ENCODE measurements at regions not wholly inside any gene's neighbourhood (a gene's known extent, or its start where the extent isn't known, plus 50 kb on each side); places are given as distances from the start of the nearest gene placed in this dataset.
"Not testable (repeated sequence)": the region's sequence is repeated elsewhere in the genome, so short reads cannot be mapped to it uniquely, and the experiment has no call there.

DNA sequence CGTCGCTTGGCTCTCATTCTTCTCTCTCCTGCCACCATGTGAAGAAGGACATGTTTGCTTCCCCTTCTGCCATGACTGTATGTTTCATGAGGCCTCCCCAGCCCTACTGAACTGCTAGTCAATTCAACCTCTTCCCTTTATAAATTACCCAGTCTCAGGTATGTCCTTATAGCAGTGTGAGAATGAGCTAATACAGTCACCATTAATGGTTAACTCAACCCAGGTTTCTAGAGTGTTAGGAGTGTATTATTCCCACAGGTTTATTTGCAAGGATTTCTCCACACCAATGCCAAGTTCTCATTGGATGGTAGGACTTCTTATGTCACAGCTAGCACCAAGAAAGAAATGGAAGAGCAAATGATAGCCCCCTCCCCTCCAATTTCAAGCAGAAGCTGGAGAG, 71.9 kb downstream of the DYNAP start:
- TF ChIP-seq EP300 (IDR thresholded peaks at IDR 0.05) (no peak), CTCF (IDR thresholded peaks at IDR 0.05) (no peak), POLR2A (IDR thresholded peaks at IDR 0.05) (no peak)
- Histone ChIP-seq H3K9me3 (peaks cover 0 to 2% (median 0%) of the 10 kb centered on the region in 4 donors), H3K27ac (no peak overlapping the region), H3K27me3 (no peaks in the 10 kb centered on the region), H3K4me1 (no peaks in the 10 kb centered on the region), H3K36me3 (no peaks in the 10 kb centered on the region), H3K4me3 (no peak overlapping the region)
- no peak for DNase-seq (ENCODE audit: low spot score in 2 of 2)
- WGBS, 2 donors = 92 to 96% methylated on average over 2 of the region's 2 CpGs

DNA sequence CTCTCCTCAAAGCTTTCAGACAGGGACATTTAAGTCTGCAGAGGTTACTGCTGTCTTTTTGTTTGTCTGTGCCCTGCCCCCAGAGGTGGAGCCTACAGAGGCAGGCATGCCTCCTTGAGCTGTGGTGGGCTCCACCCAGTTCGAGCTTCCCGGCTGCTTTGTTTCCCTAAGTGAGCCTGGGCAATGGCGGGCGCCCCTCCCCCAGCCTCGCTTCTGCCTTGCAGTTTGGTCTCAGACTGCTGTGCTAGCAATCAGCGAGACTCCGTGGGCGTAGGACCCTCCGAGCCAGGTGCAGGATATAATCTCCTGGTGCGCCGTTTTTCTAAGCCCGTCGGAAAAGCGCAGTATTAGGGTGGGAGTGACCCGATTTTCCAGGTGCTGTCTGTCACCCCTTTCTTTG, 78.7 kb downstream of the DYNAP start:
- not testable (repeated sequence) for H3K27me3 ChIP-seq; H3K4me1 ChIP-seq; DNase-seq (ENCODE audit: low spot score in 2 of 2); H3K9me3 ChIP-seq; H3K27ac ChIP-seq; H3K4me3 ChIP-seq; H3K36me3 ChIP-seq
- 92 to 96% methylated on average over 15 of the region's 15 CpGs for WGBS, 2 donors

DNA sequence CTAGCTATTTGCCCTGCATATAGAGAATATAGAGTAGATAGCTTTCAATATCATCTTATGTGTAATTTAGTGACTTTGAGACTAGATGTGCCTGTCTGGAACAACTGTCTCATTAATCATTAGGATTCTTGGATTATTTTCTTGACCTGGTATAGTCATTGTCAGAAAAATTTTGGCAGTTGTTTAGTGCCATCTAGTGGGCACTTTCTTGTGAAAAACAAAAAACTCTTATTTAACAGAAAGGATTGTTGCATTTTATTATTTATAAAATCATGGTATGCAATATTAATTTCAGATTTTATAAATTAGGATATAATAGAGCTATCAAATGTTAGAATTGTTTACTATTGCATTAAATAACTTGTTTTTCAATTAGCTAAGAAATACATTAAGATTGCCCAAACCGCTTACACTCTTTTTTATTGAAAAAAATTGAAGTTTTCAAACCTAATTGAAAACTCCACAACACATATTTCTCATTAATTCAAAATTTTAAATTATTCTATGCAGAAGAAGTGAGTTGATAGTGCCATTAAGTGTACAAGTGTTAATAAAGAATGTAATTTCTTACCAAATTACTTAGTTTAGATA, 80.3 kb downstream of the DYNAP start:
- 96 to 98% methylated on average over 1 of the region's 1 CpG for WGBS, 2 donors

DNA sequence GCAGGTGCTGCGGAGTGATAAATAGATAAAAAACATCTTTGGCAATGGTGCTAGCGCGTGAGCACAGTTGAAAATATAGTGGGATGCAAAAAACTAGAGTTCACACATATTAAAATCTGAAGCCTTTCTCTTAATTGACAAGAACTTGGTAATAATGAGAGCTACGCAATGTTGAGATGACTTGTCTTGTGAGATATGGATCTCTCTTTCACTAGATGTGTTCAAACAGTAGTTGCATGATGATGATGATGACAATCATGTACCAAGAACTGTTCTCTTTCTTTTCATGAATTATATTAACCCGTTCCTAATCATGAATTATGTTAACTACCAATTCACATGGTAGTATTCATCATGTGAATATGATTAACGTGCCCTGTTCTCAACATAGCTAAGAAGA, 81.1 kb downstream of the DYNAP start:
- H3K27me3 ChIP-seq = no peaks in the 10 kb centered on the region
- no peaks in the 10 kb centered on the region for H3K4me1 ChIP-seq
- H3K9me3 ChIP-seq = peaks cover 0 to 7% (median 0%) of the 10 kb centered on the region in 4 donors
- no peak overlapping the region for H3K27ac ChIP-seq
- TF ChIP-seq CTCF (IDR thresholded peaks at IDR 0.05) (no peak), POLR2A (IDR thresholded peaks at IDR 0.05) (no peak), EP300 (IDR thresholded peaks at IDR 0.05) (no peak)
- WGBS, 2 donors = 89 to 93% methylated on average over 6 of the region's 6 CpGs
- H3K4me3 ChIP-seq = no peak overlapping the region
- H3K36me3 ChIP-seq = no peaks in the 10 kb centered on the region
- DNase-seq (ENCODE audit: low spot score in 2 of 2) = no peak

More for the DNA sequence above, 80.3 kb downstream of the DYNAP start:
- Histone ChIP-seq H3K27ac (no peak overlapping the region), H3K27me3 (no peaks in the 10 kb centered on the region), H3K4me3 (no peak overlapping the region), H3K4me1 (no peaks in the 10 kb centered on the region), H3K9me3 (peaks cover 0 to 3% (median 0%) of the 10 kb centered on the region in 4 donors), H3K36me3 (no peaks in the 10 kb centered on the region)
- peak; percentile 17 to 55 (median 38) for TF ChIP-seq CTCF (IDR thresholded peaks at IDR 0.05)
- no peak for TF ChIP-seq EP300 (IDR thresholded peaks at IDR 0.05)
- no peak for TF ChIP-seq POLR2A (IDR thresholded peaks at IDR 0.05)
- DNase-seq (ENCODE audit: low spot score in 2 of 2) = no peak

DNA sequence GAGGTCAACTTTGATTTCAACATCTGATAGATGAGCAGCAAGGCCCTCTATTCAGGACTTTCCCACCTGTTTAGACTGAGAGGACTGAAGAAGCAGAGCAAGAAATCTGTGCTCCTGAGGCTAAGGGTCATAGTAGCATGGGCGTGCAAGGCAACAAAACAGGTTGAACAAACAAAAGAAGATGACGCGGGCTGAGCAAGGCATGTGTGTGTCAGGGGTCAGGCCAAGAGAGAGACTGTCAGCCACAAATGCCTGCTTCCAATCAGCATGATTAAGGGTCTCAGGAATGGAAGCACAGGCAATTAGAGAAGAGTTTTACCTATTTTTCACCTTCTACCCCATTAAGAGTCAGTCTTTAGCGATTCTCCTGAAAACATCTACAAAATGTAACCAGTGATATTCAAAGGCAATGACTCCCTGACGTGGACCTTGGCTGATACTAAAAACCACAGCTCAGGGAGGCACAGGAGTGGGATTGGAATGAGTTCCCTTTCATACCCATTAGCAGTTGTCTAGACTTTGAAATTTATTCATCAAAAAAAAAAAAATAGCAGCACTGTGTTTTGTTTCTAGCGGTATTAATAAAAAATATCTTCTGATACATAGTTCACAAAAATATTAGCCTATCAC, 81.9 kb downstream of the DYNAP start:
- H3K4me3 ChIP-seq = no peak overlapping the region
- H3K27me3 ChIP-seq = no peaks in the 10 kb centered on the region
- H3K9me3 ChIP-seq = peaks cover 0 to 7% (median 0%) of the 10 kb centered on the region in 4 donors
- DNase-seq (ENCODE audit: low spot score in 2 of 2) = no peak
- H3K27ac ChIP-seq = no peak overlapping the region
- H3K4me1 ChIP-seq = no peaks in the 10 kb centered on the region
- H3K36me3 ChIP-seq = no peaks in the 10 kb centered on the region
- WGBS, 2 donors = 47 to 48% methylated on average over 6 of the region's 6 CpGs
- no peak for TF ChIP-seq POLR2A (IDR thresholded peaks at IDR 0.05)
- TF ChIP-seq EP300 (IDR thresholded peaks at IDR 0.05) = no peak
- no peak for TF ChIP-seq CTCF (IDR thresholded peaks at IDR 0.05)

Measured in tibial nerve (tissue), 4 donors.